Gastrocnemius medialis (tissue), 4 donors: ENCODE measurements at regions not wholly inside any gene's neighbourhood (a gene's known extent, or its start where the extent isn't known, plus 50 kb on each side); places are given as distances from the start of the nearest gene placed in this dataset.

Experiments used
- ATAC-seq, 2 donors: fragments of 150-250 bp; one replicate each; pipeline ENCODE4 v1.9.1; 2016
- DNase-seq, 2 donors: peaks; one replicate each; pipeline ENCODE4 v3.0.0-alpha.2; 2019
- H3K27ac ChIP-seq, 4 donors: fragments of 200-600 bp; sonication (generic); 1 replicate in 1 of 4; 2 replicates in 3 of 4; pipeline ENCODE4 v1.5.1; 2016 to 2018; ENCODE audit warnings: mild to moderate bottlenecking in 2 of 4, moderate library complexity in 1 of 4
- H3K27me3 ChIP-seq, 3 donors: fragments of 200-600 bp; sonication (generic) in 2 of 3; 1 replicate in 1 of 3; 2 replicates in 2 of 3; pipeline versions ENCODE4 v1.5.1 to v1.6.0; 2016 to 2019; ENCODE audit warnings: mild to moderate bottlenecking in 1 of 3, moderate library complexity in 1 of 3
- H3K36me3 ChIP-seq, 2 donors: fragments of 200-600 bp; sonication (generic) in 1 of 2; one replicate each; pipeline ENCODE4 v1.5.1; 2017 to 2018
- H3K4me1 ChIP-seq, 2 donors: fragments of 200-600 bp; sonication (generic) in 1 of 2; one replicate each; pipeline ENCODE4 v1.5.1; 2016 to 2017; ENCODE audit warnings: mild to moderate bottlenecking in 2 of 2
- H3K4me3 ChIP-seq, 4 donors: fragments of 200-600 bp; sonication (generic) in 3 of 4; 1 replicate in 1 of 4; 2 replicates in 3 of 4; pipeline ENCODE4 v1.5.1; 2016 to 2019; ENCODE audit warnings: mild to moderate bottlenecking in 2 of 4
- H3K9me3 ChIP-seq, 3 donors: fragments of 200-600 bp; sonication (generic) in 2 of 3; 1 replicate in 1 of 3; 2 replicates in 2 of 3; pipeline ENCODE4 v1.5.1; 2016 to 2019
- POLR2A ChIP-seq, 2 donors: fragments of 450-650 bp; IDR thresholded peaks; one replicate each; pipeline ENCODE4 v1.6.1; 2017; ENCODE audit warnings: antibody characterized with exemption in 2 of 2, mild to moderate bottlenecking in 2 of 2, moderate library complexity in 2 of 2
- in situ Hi-C, 4 donors: fragments of 200-750 bp; cut with MboI; loops; one replicate each; pipeline versions ENCODE4 v1.15.0 to v1.8.0; 2017; ENCODE audit warnings: low sequenced_read_pairs in 4 of 4
- intact Hi-C: fragments of 100-400 bp; cut with DNase I; formaldehyde crosslinking; loops from one replicate; pipeline ENCODE4 v1.15.1; 2023; ENCODE audit warnings: low total_unique reads
- TF ChIP-seq, protein P1 (sequence below), 5 experiments: fragments of 450-650 bp in 3 of 5; fragments of 200-600 bp in 2 of 5; sonication (generic) in 2 of 5; IDR thresholded peaks in 4 of 5; conservative IDR thresholded peaks in 1 of 5; 1 replicate in 4 of 5; 2 replicates in 1 of 5; pipeline ENCODE4 v1.5.1; 2016 to 2019; ENCODE audit warnings: antibody characterized with exemption in 5 of 5, mild to moderate bottlenecking in 3 of 5, moderate library complexity in 3 of 5

GRCh38 chr5:159450417-159450816, 120.1 kb upstream of the IL12B start:
- TF ChIP-seq, protein P1, sequence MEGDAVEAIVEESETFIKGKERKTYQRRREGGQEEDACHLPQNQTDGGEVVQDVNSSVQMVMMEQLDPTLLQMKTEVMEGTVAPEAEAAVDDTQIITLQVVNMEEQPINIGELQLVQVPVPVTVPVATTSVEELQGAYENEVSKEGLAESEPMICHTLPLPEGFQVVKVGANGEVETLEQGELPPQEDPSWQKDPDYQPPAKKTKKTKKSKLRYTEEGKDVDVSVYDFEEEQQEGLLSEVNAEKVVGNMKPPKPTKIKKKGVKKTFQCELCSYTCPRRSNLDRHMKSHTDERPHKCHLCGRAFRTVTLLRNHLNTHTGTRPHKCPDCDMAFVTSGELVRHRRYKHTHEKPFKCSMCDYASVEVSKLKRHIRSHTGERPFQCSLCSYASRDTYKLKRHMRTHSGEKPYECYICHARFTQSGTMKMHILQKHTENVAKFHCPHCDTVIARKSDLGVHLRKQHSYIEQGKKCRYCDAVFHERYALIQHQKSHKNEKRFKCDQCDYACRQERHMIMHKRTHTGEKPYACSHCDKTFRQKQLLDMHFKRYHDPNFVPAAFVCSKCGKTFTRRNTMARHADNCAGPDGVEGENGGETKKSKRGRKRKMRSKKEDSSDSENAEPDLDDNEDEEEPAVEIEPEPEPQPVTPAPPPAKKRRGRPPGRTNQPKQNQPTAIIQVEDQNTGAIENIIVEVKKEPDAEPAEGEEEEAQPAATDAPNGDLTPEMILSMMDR (IDR thresholded peaks at IDR 0.05 in 4 of 5, conservative IDR thresholded peaks at IDR 0.05 in 1 of 5) = no peak
- TF ChIP-seq POLR2A (IDR thresholded peaks at IDR 0.05) = no peak
- DNase-seq = no peak
- no peak for ATAC-seq
- H3K27ac ChIP-seq = no peak overlapping the region
- in situ Hi-C loops = no loop called here
- peaks cover 0 to 5% of the 10 kb centered on the region in 2 donors for H3K4me1 ChIP-seq
- no peaks in the 10 kb centered on the region for H3K36me3 ChIP-seq
- no peaks in the 10 kb centered on the region for H3K27me3 ChIP-seq
- intact Hi-C loops = no loop called here
- H3K9me3 ChIP-seq = no peaks in the 10 kb centered on the region
- H3K4me3 ChIP-seq = no peak overlapping the region

DNA sequence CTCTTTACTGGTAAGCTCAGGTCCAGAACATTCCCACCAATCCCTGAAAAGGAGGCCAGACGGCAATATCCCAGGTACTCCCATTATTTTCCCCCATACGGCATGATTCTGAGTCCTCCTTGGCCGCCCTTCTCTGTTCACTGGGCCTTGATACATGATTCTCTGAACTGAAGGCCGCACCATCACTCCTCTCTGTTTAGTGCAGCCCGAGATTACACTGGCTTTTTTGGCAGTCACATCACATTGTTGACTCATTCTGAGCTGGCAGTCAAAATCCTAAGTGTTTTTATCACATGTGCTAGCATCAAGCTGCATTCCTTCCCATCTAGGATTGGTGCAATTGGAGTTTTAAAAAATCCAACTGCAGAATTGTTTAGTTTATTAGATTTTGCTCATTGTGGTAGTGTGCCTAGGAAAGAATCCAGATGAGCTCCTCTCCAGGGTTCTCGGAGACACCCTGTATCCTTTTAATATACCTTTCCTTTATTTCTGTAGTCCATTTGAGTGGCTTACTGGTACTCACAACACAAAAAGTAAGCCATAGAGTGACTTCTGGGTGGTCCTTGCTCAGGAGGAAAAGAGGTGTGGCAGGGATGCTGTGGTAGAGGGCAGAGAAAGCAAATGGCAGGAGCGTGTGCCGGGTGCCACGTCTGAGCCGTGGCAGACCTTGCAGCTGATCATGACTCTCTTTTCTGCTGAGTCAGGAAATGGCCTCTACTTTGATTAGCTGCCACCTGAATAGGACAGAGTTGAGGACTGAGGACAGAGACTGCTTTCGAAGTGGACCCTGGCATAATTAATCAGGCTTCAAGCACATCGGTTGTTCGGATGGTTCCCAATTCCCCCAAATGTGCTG, 121.1 kb upstream of the IL12B start:
- peaks cover 0 to 5% of the 10 kb centered on the region in 2 donors for H3K4me1 ChIP-seq
- H3K36me3 ChIP-seq = no peaks in the 10 kb centered on the region
- peak; percentile 95 to 98 for ATAC-seq
- TF ChIP-seq, protein P1 (IDR thresholded peaks at IDR 0.05 in 4 of 5, conservative IDR thresholded peaks at IDR 0.05 in 1 of 5) = no peak
- no peak for TF ChIP-seq POLR2A (IDR thresholded peaks at IDR 0.05)
- H3K27ac ChIP-seq = peak overlapping the region; percentile 24 to 55 (median 48)
- H3K4me3 ChIP-seq = no peak overlapping the region
- DNase-seq = peak; percentile 44 to 45
- no peaks in the 10 kb centered on the region for H3K27me3 ChIP-seq
- in situ Hi-C loops = no loop called here
- no peaks in the 10 kb centered on the region for H3K9me3 ChIP-seq
- intact Hi-C loops = loop anchor here (1.0 kb wide), 1 partner anchor 59 kb away; no protein-coding TSS in a partner anchor

GRCh38 chr5:159452480-159453167, 122.3 kb upstream of the IL12B start:
- in situ Hi-C loops = no loop called here
- H3K4me3 ChIP-seq = no peak overlapping the region
- no peak for ATAC-seq
- no peak for TF ChIP-seq POLR2A (IDR thresholded peaks at IDR 0.05)
- TF ChIP-seq, protein P1 (IDR thresholded peaks at IDR 0.05 in 4 of 5, conservative IDR thresholded peaks at IDR 0.05 in 1 of 5) = no peak
- no peaks in the 10 kb centered on the region for H3K27me3 ChIP-seq
- H3K36me3 ChIP-seq = no peaks in the 10 kb centered on the region
- DNase-seq = no peak
- peaks cover 0 to 5% of the 10 kb centered on the region in 2 donors for H3K4me1 ChIP-seq
- H3K27ac ChIP-seq = no peak overlapping the region
- no peaks in the 10 kb centered on the region for H3K9me3 ChIP-seq
- intact Hi-C loops = no loop called here

DNA sequence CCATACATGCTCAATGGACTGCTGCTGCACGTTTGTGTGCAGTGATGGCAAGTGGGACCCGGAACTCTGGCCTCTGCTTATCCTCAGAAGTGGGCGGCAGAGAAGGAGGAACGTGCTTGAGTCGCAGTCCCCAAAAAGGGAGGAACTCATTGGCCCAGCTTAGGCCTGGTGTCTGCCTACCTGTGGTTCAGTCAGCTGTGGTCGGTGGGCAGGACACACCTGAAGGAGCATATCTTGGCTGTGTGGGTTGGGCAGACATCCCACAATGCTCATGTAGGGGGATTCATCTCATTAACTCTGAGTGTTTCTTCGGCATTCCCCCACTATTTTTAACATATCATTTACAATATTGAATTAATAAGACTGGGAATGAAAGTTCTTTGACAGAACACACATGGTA, 122.9 kb upstream of the IL12B start:
- intact Hi-C loops (no loop called here), in situ Hi-C loops (no loop called here)
- no peaks in the 10 kb centered on the region for H3K36me3 ChIP-seq
- no peaks in the 10 kb centered on the region for H3K27me3 ChIP-seq
- no peak for ATAC-seq
- H3K27ac ChIP-seq = no peak overlapping the region
- peaks cover 0 to 5% of the 10 kb centered on the region in 2 donors for H3K4me1 ChIP-seq
- H3K4me3 ChIP-seq = no peak overlapping the region
- no peaks in the 10 kb centered on the region for H3K9me3 ChIP-seq
- no peak for DNase-seq
- TF ChIP-seq, protein P1 (IDR thresholded peaks at IDR 0.05 in 4 of 5, conservative IDR thresholded peaks at IDR 0.05 in 1 of 5) = no peak
- no peak for TF ChIP-seq POLR2A (IDR thresholded peaks at IDR 0.05)
